CD4-positive, alpha-beta memory T cell (primary cell): ENCODE measurements at regions not wholly inside any gene's neighbourhood (a gene's known extent, or its start where the extent isn't known, plus 50 kb on each side); places are given as distances from the start of the nearest gene placed in this dataset.

Source experiments
- CTCF ChIA-PET: fragments of 350-600 bp; sonication (Branson Sonifier 250); formaldehyde crosslinking; loops from one replicate; lab custom pipeline; 2021; ENCODE audit warnings: inconsistent platforms; ENCODE audit not compliant: partially characterized antibody; lab: Charles Lee
- POLR2A ChIA-PET: fragments of 350-600 bp; sonication (Branson Sonifier 250); formaldehyde crosslinking; loops from one replicate; lab custom pipeline; 2021; ENCODE audit not compliant: partially characterized antibody; lab: Charles Lee
- DNase-seq, 5 donors: peaks; one replicate each; pipeline versions ENCODE4 v3.0.0 to v3.0.0-alpha.2; 2020 to 2022; ENCODE audit warnings: mixed read lengths in 1 of 5
- H3K27ac ChIP-seq: one replicate; pipeline ENCODE4 v1.7.0; 2013; ENCODE audit warnings: low read depth, low read length
- H3K27me3 ChIP-seq: 2 replicates; pipeline ENCODE4 v1.7.0; 2013; ENCODE audit warnings: mild to moderate bottlenecking, low read length, moderate library complexity; ENCODE audit not compliant: insufficient read depth
- H3K36me3 ChIP-seq: 2 replicates; pipeline ENCODE4 v1.7.0; 2013; ENCODE audit warnings: mild to moderate bottlenecking, low read length, moderate library complexity; ENCODE audit not compliant: insufficient read depth
- H3K4me1 ChIP-seq: 2 replicates; pipeline ENCODE4 v1.7.0; 2013; ENCODE audit warnings: mild to moderate bottlenecking, low read length, moderate library complexity; ENCODE audit not compliant: insufficient read depth
- H3K4me3 ChIP-seq, 2 donors: one replicate each; pipeline ENCODE4 v1.7.0; 2013; ENCODE audit warnings: low read length in 2 of 2, mild to moderate bottlenecking in 1 of 2
- H3K9me3 ChIP-seq, 2 donors: one replicate each; pipeline ENCODE4 v1.7.0; 2013; ENCODE audit warnings: low read length in 2 of 2, control low read depth in 1 of 2; ENCODE audit not compliant: control insufficient read depth in 1 of 2
- H3K27ac Mint-ChIP-seq, 7 donors: one replicate each; pipeline ENCODE4 v1.8.0; 2020 to 2021; ENCODE audit warnings: mixed read lengths in 7 of 7, mild to moderate bottlenecking in 6 of 7, inconsistent platforms in 3 of 7, moderate library complexity in 3 of 7
- H3K27me3 Mint-ChIP-seq, 2 donors: one replicate each; pipeline ENCODE4 v1.8.0; 2020 to 2021; ENCODE audit warnings: mixed read lengths in 2 of 2
- H3K36me3 Mint-ChIP-seq, 2 donors: one replicate each; pipeline ENCODE4 v1.8.0; 2020 to 2021; ENCODE audit warnings: mixed read lengths in 2 of 2, inconsistent platforms in 1 of 2, mild to moderate bottlenecking in 1 of 2
- H3K4me1 Mint-ChIP-seq, 4 donors: one replicate each; pipeline ENCODE4 v1.8.0; 2020 to 2021; ENCODE audit warnings: mixed read lengths in 4 of 4, mild to moderate bottlenecking in 1 of 4
- H3K4me3 Mint-ChIP-seq, 8 donors: one replicate each; pipeline ENCODE4 v1.8.0; 2020 to 2021; ENCODE audit warnings: mixed read lengths in 8 of 8, mild to moderate bottlenecking in 7 of 8, moderate library complexity in 6 of 8, inconsistent platforms in 3 of 8
- H3K9me3 Mint-ChIP-seq, 8 donors: one replicate each; pipeline ENCODE4 v1.8.0; 2020 to 2021; ENCODE audit warnings: mixed read lengths in 8 of 8, mild to moderate bottlenecking in 5 of 8, inconsistent platforms in 3 of 8, moderate library complexity in 1 of 8
- intact Hi-C: fragments of 100-400 bp; cut with micrococcal nuclease; formaldehyde crosslinking; loops from one replicate; pipeline ENCODE4 v1.15.1; 2023

DNA sequence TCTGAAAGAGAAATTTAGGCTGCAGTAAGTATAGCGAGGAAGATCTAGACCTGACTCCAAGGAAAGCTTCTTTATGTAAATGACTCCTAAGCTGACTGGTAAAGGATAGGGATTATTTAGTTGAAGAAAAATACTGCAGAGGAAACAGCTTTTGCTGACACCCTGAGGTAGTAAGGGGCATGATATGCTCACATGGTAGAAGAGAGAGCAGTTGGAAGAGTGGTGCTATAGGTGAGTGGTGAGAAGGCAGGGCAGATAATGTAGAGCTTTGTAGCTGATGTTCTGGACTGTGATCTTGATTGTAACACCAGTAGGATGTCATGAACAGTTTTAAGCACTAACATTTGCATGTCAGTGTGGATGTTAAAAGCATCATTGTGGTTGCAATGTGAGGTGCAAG, 639.1 kb upstream of the SLC39A10 start:
- intact Hi-C loops, result no loop called here
- Mint-ChIP-seq H3K27me3 (no peaks in the 10 kb centered on the region), H3K4me1 (peaks cover 0 to 2% (median 0%) of the 10 kb centered on the region in 4 donors), H3K4me3 (no peak overlapping the region), H3K9me3 (peaks cover 0 to 1% (median 0%) of the 10 kb centered on the region in 8 donors), H3K27ac (peak overlapping the region in 1 of 7 donors; percentile 24), H3K36me3 (no peaks in the 10 kb centered on the region)
- ChIA-PET POLR2A (no interaction called here), CTCF (no interaction called here)
- no peaks in the 10 kb centered on the region for H3K36me3 ChIP-seq
- H3K9me3 ChIP-seq, result no peaks in the 10 kb centered on the region
- H3K4me1 ChIP-seq, result no peaks in the 10 kb centered on the region
- DNase-seq, result no peak
- H3K27me3 ChIP-seq, result no peaks in the 10 kb centered on the region
- H3K27ac ChIP-seq, result no peak overlapping the region
- no peak overlapping the region for H3K4me3 ChIP-seq

- CTCF ChIA-PET, result no interaction called here
- H3K36me3 Mint-ChIP-seq, result no peaks in the 10 kb centered on the region
Observed at GRCh38 chr2:195016841-195017240, 640.2 kb upstream of the SLC39A10 start.

DNA sequence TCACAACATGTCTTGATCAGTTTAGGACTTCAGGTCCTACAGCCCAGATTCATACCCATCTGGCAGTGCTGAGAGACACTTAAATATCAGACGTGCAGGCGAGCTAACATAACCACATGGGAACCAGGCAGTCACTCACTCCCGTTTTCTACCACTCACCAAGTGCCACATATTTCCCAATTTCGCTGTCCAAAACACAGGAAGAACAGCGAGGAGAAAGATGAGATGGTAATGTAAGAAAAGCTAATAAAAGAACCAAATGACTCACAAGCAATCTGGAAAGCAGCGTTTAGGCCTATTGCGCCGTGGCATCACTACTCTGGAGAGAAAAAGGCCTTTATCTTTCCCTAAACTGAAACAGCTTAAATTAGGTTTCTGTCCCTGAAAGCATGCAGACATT, 647.8 kb upstream of the SLC39A10 start:
- H3K9me3 Mint-ChIP-seq, result no peaks in the 10 kb centered on the region
- ChIA-PET POLR2A (no interaction called here), CTCF (no interaction called here)
- no peaks in the 10 kb centered on the region for H3K4me1 Mint-ChIP-seq
- no peak overlapping the region for H3K4me3 Mint-ChIP-seq
- no peak overlapping the region for H3K27ac ChIP-seq
- H3K4me1 ChIP-seq, result no peaks in the 10 kb centered on the region
- no peaks in the 10 kb centered on the region for H3K36me3 Mint-ChIP-seq
- peaks cover 0 to 2% of the 10 kb centered on the region in 2 donors for H3K27me3 Mint-ChIP-seq
- H3K27me3 ChIP-seq, result no peaks in the 10 kb centered on the region
- H3K36me3 ChIP-seq, result no peaks in the 10 kb centered on the region
- intact Hi-C loops, result no loop called here
- no peaks in the 10 kb centered on the region for H3K9me3 ChIP-seq
- H3K27ac Mint-ChIP-seq, result no peak overlapping the region
- H3K4me3 ChIP-seq, result no peak overlapping the region
- DNase-seq, result no peak

More at GRCh38 chr2:195016841-195017240, 640.2 kb upstream of the SLC39A10 start:
- intact Hi-C loops, result no loop called here
- H3K27me3 Mint-ChIP-seq, result no peaks in the 10 kb centered on the region
- no peaks in the 10 kb centered on the region for H3K36me3 ChIP-seq
- no peaks in the 10 kb centered on the region for H3K9me3 ChIP-seq
- H3K4me1 Mint-ChIP-seq, result peaks cover 0 to 1% (median 0%) of the 10 kb centered on the region in 4 donors
- H3K4me3 Mint-ChIP-seq, result no peak overlapping the region
- no peak overlapping the region for H3K27ac ChIP-seq
- no peak overlapping the region for H3K27ac Mint-ChIP-seq
- no peaks in the 10 kb centered on the region for H3K4me1 ChIP-seq
- no peak overlapping the region for H3K4me3 ChIP-seq
- POLR2A ChIA-PET, result no interaction called here
- H3K9me3 Mint-ChIP-seq, result peaks cover 0 to 1% (median 0%) of the 10 kb centered on the region in 8 donors
- no peaks in the 10 kb centered on the region for H3K27me3 ChIP-seq
- no peak for DNase-seq

DNA sequence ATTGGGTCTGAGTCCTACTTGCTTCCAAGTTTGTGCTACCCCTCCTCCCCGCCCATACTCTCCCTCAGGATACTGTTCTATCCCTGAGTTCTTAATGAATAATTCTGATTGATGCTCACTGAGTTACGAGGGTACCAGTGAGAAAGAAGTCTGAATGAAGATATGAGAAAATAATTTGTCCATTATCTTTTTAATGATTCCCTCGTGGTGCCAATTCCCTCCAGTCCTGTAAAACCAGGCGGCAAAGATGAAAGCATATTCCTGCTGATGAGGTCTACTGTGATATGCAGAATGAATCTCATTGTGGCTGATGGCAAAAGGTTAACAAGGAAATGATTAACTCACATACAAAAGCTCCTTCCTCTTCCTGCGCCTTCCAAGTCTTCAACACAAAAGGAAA, 650.2 kb upstream of the SLC39A10 start:
- Mint-ChIP-seq H3K27me3 (peaks cover 0 to 5% of the 10 kb centered on the region in 2 donors), H3K9me3 (no peaks in the 10 kb centered on the region), H3K36me3 (no peaks in the 10 kb centered on the region), H3K4me1 (no peaks in the 10 kb centered on the region), H3K27ac (no peak overlapping the region), H3K4me3 (no peak overlapping the region)
- H3K27ac ChIP-seq, result no peak overlapping the region
- H3K4me3 ChIP-seq, result no peak overlapping the region
- H3K9me3 ChIP-seq, result no peaks in the 10 kb centered on the region
- ChIA-PET CTCF (no interaction called here), POLR2A (no interaction called here)
- DNase-seq, result no peak
- no peaks in the 10 kb centered on the region for H3K4me1 ChIP-seq
- intact Hi-C loops, result no loop called here
- H3K36me3 ChIP-seq, result no peaks in the 10 kb centered on the region
- H3K27me3 ChIP-seq, result no peaks in the 10 kb centered on the region

DNA sequence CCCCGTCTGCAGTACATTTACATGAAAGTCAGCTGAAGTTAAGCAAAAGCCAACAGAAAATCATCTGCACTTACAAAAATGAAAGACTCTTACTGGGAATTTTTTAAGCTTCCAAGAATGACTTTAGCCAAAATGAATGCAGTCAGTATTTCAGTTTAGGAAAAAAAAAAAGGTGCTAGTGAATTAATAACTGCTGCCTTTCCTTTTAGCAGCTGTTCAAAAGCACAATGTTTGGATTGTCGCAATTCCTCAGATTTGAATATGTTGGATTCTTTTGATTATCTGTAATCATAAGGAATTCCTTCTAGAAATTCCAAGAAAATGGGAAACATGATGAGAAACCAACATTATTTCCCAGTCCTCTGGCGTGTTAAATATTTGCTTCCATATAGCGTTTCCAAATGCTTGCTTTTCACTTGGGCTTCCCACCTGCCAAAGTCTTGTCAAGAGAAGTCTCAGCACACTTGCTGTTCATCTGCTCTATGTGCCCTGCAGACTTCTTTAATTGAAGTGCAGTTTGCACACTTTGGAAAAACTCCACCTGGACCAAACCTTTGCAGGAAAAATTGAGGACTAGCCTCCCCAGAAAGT, 653.0 kb upstream of the SLC39A10 start:
- ChIA-PET POLR2A (no interaction called here), CTCF (no interaction called here)
- Histone ChIP-seq H3K27ac (no peak overlapping the region), H3K36me3 (no peaks in the 10 kb centered on the region), H3K9me3 (no peaks in the 10 kb centered on the region), H3K27me3 (no peaks in the 10 kb centered on the region), H3K4me1 (no peaks in the 10 kb centered on the region), H3K4me3 (no peak overlapping the region)
- no peaks in the 10 kb centered on the region for H3K4me1 Mint-ChIP-seq
- no peak overlapping the region for H3K27ac Mint-ChIP-seq
- H3K4me3 Mint-ChIP-seq, result no peak overlapping the region
- no peaks in the 10 kb centered on the region for H3K9me3 Mint-ChIP-seq
- no peak for DNase-seq
- H3K27me3 Mint-ChIP-seq, result peaks cover 0 to 4% of the 10 kb centered on the region in 2 donors
- intact Hi-C loops, result no loop called here
- H3K36me3 Mint-ChIP-seq, result no peaks in the 10 kb centered on the region

GRCh38 chr2:195001924-195002323, 655.1 kb upstream of the SLC39A10 start:
- H3K27ac Mint-ChIP-seq, result peak overlapping the region in 1 of 7 donors; percentile 90
- intact Hi-C loops, result no loop called here
- H3K4me3 Mint-ChIP-seq, result no peak overlapping the region
- Histone ChIP-seq H3K4me3 (no peak overlapping the region), H3K9me3 (no peaks in the 10 kb centered on the region), H3K27ac (no peak overlapping the region), H3K27me3 (no peaks in the 10 kb centered on the region), H3K4me1 (no peaks in the 10 kb centered on the region), H3K36me3 (no peaks in the 10 kb centered on the region)
- ChIA-PET CTCF (no interaction called here), POLR2A (no interaction called here)
- H3K4me1 Mint-ChIP-seq, result no peaks in the 10 kb centered on the region
- H3K9me3 Mint-ChIP-seq, result no peaks in the 10 kb centered on the region
- DNase-seq, result no peak
- H3K36me3 Mint-ChIP-seq, result no peaks in the 10 kb centered on the region
- H3K27me3 Mint-ChIP-seq, result peaks cover 2 to 4% of the 10 kb centered on the region in 2 donors

- peaks cover 2 to 4% of the 10 kb centered on the region in 2 donors for H3K27me3 Mint-ChIP-seq
- Histone ChIP-seq H3K36me3 (no peaks in the 10 kb centered on the region), H3K27me3 (no peaks in the 10 kb centered on the region), H3K9me3 (no peaks in the 10 kb centered on the region), H3K4me1 (no peaks in the 10 kb centered on the region), H3K27ac (no peak overlapping the region), H3K4me3 (no peak overlapping the region)
- no peak overlapping the region for H3K27ac Mint-ChIP-seq
- ChIA-PET POLR2A (no interaction called here), CTCF (interaction anchor here (0.5 kb wide), 1 partner anchor 809 kb away, joined by 4 read pairs; no protein-coding TSS in a partner anchor)
- DNase-seq, result no peak
- H3K9me3 Mint-ChIP-seq, result peaks cover 0 to 2% (median 0%) of the 10 kb centered on the region in 8 donors
- intact Hi-C loops, result no loop called here
- H3K36me3 Mint-ChIP-seq, result no peaks in the 10 kb centered on the region
- no peak overlapping the region for H3K4me3 Mint-ChIP-seq
- no peaks in the 10 kb centered on the region for H3K4me1 Mint-ChIP-seq
Observed at GRCh38 chr2:194999771-195000170, 657.3 kb upstream of the SLC39A10 start.
